SK-N-SH (cell line): ENCODE measurements at regions not wholly inside any gene's neighbourhood (a gene's known extent, or its start where the extent isn't known, plus 50 kb on each side); places are given as distances from the start of the nearest gene placed in this dataset.

ENCODE experiments used
- CTCF ChIA-PET: fragments of 300-600, 350-600 bp; formaldehyde crosslinking; extraction: SDS; loops from one replicate; lab custom pipeline; 2021; lab: Yijun Ruan, JAX
- POLR2A ChIA-PET: fragments of 350-600 bp; sonication (Branson Sonifier 250); formaldehyde crosslinking; extraction: SDS; loops from one replicate; lab custom pipeline; 2020; ENCODE audit warnings: antibody characterized with exemption, inconsistent platforms; lab: Yijun Ruan, JAX
- DNase-seq: peaks from one replicate; pipeline ENCODE4 v3.0.0; 2012
- H2AFZ ChIP-seq: fragments of 200-600 bp; sonication (generic); 2 replicates; pipeline ENCODE4 v1.8.1; 2016; ENCODE audit warnings: antibody characterized with exemption, mild to moderate bottlenecking, low read depth
- H3F3A ChIP-seq: fragments of 200-600 bp; sonication (generic); replicated peaks from 2 replicates; pipeline ENCODE3; 2016; ENCODE audit warnings: antibody characterized with exemption, mild to moderate bottlenecking; ENCODE audit not compliant: insufficient read depth
- H3K27ac ChIP-seq, 2 experiments: fragments of 200-500 bp in 1 of 2; fragments of 200-600 bp in 1 of 2; sonication (Bioruptor generic) in 1 of 2; sonication (generic), shearing (Covaris generic) in 1 of 2; 2 replicates each; pipeline versions ENCODE4 v1.5.1 to v1.6.1; 2014 to 2016; ENCODE audit warnings: low read depth in 2 of 2, inconsistent platforms in 1 of 2, low read length in 1 of 2, mild to moderate bottlenecking in 1 of 2, mixed read lengths in 1 of 2
- H3K27me3 ChIP-seq: fragments of 200-600 bp; sonication (generic), shearing (Covaris generic); 2 replicates; pipeline ENCODE4 v1.6.1; 2016; ENCODE audit warnings: mixed run types; ENCODE audit not compliant: insufficient read depth
- H3K36me3 ChIP-seq, 2 experiments: fragments of 200-500 bp in 1 of 2; fragments of 200-600 bp in 1 of 2; sonication (Bioruptor generic) in 1 of 2; sonication (generic) in 1 of 2; replicated peaks in 1 of 2; 2 replicates each; pipeline versions ENCODE3 to v1.5.1; 2014 to 2016; ENCODE audit warnings: low read length in 1 of 2, mild to moderate bottlenecking in 1 of 2; ENCODE audit not compliant: insufficient read depth in 2 of 2, control insufficient read depth in 1 of 2
- H3K4me1 ChIP-seq, 2 experiments: fragments of 200-500 bp in 1 of 2; fragments of 200-600 bp in 1 of 2; sonication (Bioruptor generic) in 1 of 2; sonication (generic), shearing (Covaris generic) in 1 of 2; 2 replicates each; pipeline versions ENCODE4 v1.5.1 to v1.6.1; 2014 to 2016; ENCODE audit warnings: low read depth in 1 of 2, low read length in 1 of 2, mixed run types in 1 of 2; ENCODE audit not compliant: insufficient read depth in 2 of 2, control insufficient read depth in 1 of 2
- H3K4me2 ChIP-seq: fragments of 200-600 bp; sonication (generic), shearing (Covaris generic); 2 replicates; pipeline ENCODE4 v1.6.1; 2017; ENCODE audit warnings: mixed run types
- H3K4me3 ChIP-seq, 2 experiments: fragments of 200-500 bp in 1 of 2; fragments of 200-600 bp in 1 of 2; sonication (Bioruptor generic) in 1 of 2; sonication (generic), shearing (Covaris generic) in 1 of 2; 2 replicates each; pipeline versions ENCODE4 v1.5.1 to v1.8.1; 2014 to 2016; ENCODE audit warnings: low read depth in 2 of 2, inconsistent platforms in 1 of 2, low read length in 1 of 2, mild to moderate bottlenecking in 1 of 2, mixed read lengths in 1 of 2, moderate library complexity in 1 of 2
- H3K79me2 ChIP-seq: fragments of 200-600 bp; sonication (generic); 2 replicates; pipeline ENCODE4 v1.8.1; 2017; ENCODE audit warnings: mild to moderate bottlenecking; ENCODE audit not compliant: insufficient read depth
- H3K9ac ChIP-seq: fragments of 200-600 bp; sonication (generic); 2 replicates; pipeline ENCODE4 v1.6.1; 2017; ENCODE audit warnings: mixed run types
- H3K9me2 ChIP-seq: fragments of 200-600 bp; sonication (generic); 2 replicates; pipeline ENCODE4 v1.6.1; 2017; ENCODE audit warnings: mixed run types
- H3K9me3 ChIP-seq: fragments of 200-600 bp; sonication (generic); 2 replicates; pipeline ENCODE4 v1.6.1; 2017; ENCODE audit warnings: mixed run types, mild to moderate bottlenecking, moderate library complexity
- H4K20me1 ChIP-seq: fragments of 200-600 bp; sonication (generic); 2 replicates; pipeline ENCODE4 v1.6.1; 2017; ENCODE audit warnings: mild to moderate bottlenecking, mixed run types; ENCODE audit not compliant: insufficient read depth
- GATA2 ChIP-seq: sonication (generic); formaldehyde crosslinking; IDR thresholded peaks from 2 replicates; pipeline ENCODE4 v1.5.0; 2020; ENCODE audit warnings: mild to moderate bottlenecking, missing genetic modification reagents
- IRF3 ChIP-seq: fragments of 150-350 bp; IDR thresholded peaks from 2 replicates; pipeline ENCODE4 v1.6.1; 2016; ENCODE audit warnings: mild to moderate bottlenecking, low read depth, low read length
- MEF2A ChIP-seq: IDR thresholded peaks from 2 replicates; pipeline ENCODE4 v1.4.0; 2012; ENCODE audit warnings: low read depth, borderline replicate concordance
- RAD21 ChIP-seq: IDR thresholded peaks from 2 replicates; pipeline ENCODE4 v1.6.1; 2012; ENCODE audit warnings: mild to moderate bottlenecking, low read length
- TCF12 ChIP-seq: IDR thresholded peaks from 2 replicates; pipeline ENCODE4 v1.4.0; 2012
- TEAD4 ChIP-seq: IDR thresholded peaks from 2 replicates; pipeline ENCODE4 v1.4.0; 2012; ENCODE audit warnings: mild to moderate bottlenecking, borderline replicate concordance; ENCODE audit not compliant: insufficient read depth
- YY1 ChIP-seq: IDR thresholded peaks from 2 replicates; pipeline ENCODE4 v1.4.0; 2012; ENCODE audit warnings: low read depth, mild to moderate bottlenecking
- WGBS: methylation state at CpG from one replicate; pipeline ENCODE4 v1.1.6; 2017; ENCODE audit warnings: low lambda C conversion rate; 5-methylcytosine and 5-hydroxymethylcytosine counted together
- TF ChIP-seq, protein P1 (sequence below): fragments of 200-600 bp; sonication (generic); IDR thresholded peaks from 2 replicates; pipeline ENCODE4 v1.6.1; 2017; ENCODE audit warnings: antibody characterized with exemption, mild to moderate bottlenecking, moderate library complexity
- TF ChIP-seq, protein P2 (sequence below): IDR thresholded peaks from 2 replicates; pipeline ENCODE4 v1.4.0; 2012; ENCODE audit warnings: low read depth, borderline replicate concordance
- TF ChIP-seq, protein P3 (sequence below): IDR thresholded peaks from 2 replicates; pipeline ENCODE4 v1.4.0; 2012; ENCODE audit warnings: low read depth
- TF ChIP-seq, protein P4 (sequence below): fragments of 150-350 bp; IDR thresholded peaks from 2 replicates; pipeline ENCODE4 v1.6.1; 2017; ENCODE audit warnings: antibody characterized with exemption, low read length, low read depth, borderline replicate concordance
- TF ChIP-seq, protein P5 (sequence below): IDR thresholded peaks from 2 replicates; pipeline ENCODE4 v1.6.1; 2012; ENCODE audit warnings: mild to moderate bottlenecking, low read depth, low read length, moderate library complexity

GRCh38 chr10:36148207-36148606, 506.1 kb upstream of the FZD8 start:
- 69% methylated on average over 1 of the region's 1 CpG for WGBS
- CTCF ChIA-PET = no interaction called here

More at GRCh38 chr10:36148207-36148606, 506.1 kb upstream of the FZD8 start:
- Histone ChIP-seq H3K9me3 (no peaks in the 10 kb centered on the region), H2AFZ (no peak overlapping the region), H3K79me2 (no peaks in the 10 kb centered on the region), H3K36me3 (peaks cover 0 to 5% of the 10 kb centered on the region in 2 experiments), H3K27me3 (no peaks in the 10 kb centered on the region), H3K27ac (no peak overlapping the region), H3K4me2 (no peak overlapping the region), H3K9ac (no peak overlapping the region), H4K20me1 (no peaks in the 10 kb centered on the region), H3K4me1 (no peaks in the 10 kb centered on the region; a peak in 1 of 4 replicates), H3F3A (no peaks in the 10 kb centered on the region), H3K9me2 (no peaks in the 10 kb centered on the region), H3K4me3 (no peak overlapping the region)
- no peak for DNase-seq
- POLR2A ChIA-PET = no interaction called here
- TF ChIP-seq MEF2A (no peak), YY1 (no peak), TEAD4 (no peak), TCF12 (no peak), RAD21 (no peak), IRF3 (no peak), GATA2 (CRISPR knock-in tag) (no peak)
- TF ChIP-seq, protein P1, sequence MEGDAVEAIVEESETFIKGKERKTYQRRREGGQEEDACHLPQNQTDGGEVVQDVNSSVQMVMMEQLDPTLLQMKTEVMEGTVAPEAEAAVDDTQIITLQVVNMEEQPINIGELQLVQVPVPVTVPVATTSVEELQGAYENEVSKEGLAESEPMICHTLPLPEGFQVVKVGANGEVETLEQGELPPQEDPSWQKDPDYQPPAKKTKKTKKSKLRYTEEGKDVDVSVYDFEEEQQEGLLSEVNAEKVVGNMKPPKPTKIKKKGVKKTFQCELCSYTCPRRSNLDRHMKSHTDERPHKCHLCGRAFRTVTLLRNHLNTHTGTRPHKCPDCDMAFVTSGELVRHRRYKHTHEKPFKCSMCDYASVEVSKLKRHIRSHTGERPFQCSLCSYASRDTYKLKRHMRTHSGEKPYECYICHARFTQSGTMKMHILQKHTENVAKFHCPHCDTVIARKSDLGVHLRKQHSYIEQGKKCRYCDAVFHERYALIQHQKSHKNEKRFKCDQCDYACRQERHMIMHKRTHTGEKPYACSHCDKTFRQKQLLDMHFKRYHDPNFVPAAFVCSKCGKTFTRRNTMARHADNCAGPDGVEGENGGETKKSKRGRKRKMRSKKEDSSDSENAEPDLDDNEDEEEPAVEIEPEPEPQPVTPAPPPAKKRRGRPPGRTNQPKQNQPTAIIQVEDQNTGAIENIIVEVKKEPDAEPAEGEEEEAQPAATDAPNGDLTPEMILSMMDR = no peak
- TF ChIP-seq, protein P2, sequence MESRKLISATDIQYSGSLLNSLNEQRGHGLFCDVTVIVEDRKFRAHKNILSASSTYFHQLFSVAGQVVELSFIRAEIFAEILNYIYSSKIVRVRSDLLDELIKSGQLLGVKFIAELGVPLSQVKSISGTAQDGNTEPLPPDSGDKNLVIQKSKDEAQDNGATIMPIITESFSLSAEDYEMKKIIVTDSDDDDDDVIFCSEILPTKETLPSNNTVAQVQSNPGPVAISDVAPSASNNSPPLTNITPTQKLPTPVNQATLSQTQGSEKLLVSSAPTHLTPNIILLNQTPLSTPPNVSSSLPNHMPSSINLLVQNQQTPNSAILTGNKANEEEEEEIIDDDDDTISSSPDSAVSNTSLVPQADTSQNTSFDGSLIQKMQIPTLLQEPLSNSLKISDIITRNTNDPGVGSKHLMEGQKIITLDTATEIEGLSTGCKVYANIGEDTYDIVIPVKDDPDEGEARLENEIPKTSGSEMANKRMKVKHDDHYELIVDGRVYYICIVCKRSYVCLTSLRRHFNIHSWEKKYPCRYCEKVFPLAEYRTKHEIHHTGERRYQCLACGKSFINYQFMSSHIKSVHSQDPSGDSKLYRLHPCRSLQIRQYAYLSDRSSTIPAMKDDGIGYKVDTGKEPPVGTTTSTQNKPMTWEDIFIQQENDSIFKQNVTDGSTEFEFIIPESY = no peak
- TF ChIP-seq, protein P3, sequence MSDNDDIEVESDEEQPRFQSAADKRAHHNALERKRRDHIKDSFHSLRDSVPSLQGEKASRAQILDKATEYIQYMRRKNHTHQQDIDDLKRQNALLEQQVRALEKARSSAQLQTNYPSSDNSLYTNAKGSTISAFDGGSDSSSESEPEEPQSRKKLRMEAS = no peak
- TF ChIP-seq, protein P4, sequence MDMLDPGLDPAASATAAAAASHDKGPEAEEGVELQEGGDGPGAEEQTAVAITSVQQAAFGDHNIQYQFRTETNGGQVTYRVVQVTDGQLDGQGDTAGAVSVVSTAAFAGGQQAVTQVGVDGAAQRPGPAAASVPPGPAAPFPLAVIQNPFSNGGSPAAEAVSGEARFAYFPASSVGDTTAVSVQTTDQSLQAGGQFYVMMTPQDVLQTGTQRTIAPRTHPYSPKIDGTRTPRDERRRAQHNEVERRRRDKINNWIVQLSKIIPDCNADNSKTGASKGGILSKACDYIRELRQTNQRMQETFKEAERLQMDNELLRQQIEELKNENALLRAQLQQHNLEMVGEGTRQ = no peak
- TF ChIP-seq, protein P5, sequence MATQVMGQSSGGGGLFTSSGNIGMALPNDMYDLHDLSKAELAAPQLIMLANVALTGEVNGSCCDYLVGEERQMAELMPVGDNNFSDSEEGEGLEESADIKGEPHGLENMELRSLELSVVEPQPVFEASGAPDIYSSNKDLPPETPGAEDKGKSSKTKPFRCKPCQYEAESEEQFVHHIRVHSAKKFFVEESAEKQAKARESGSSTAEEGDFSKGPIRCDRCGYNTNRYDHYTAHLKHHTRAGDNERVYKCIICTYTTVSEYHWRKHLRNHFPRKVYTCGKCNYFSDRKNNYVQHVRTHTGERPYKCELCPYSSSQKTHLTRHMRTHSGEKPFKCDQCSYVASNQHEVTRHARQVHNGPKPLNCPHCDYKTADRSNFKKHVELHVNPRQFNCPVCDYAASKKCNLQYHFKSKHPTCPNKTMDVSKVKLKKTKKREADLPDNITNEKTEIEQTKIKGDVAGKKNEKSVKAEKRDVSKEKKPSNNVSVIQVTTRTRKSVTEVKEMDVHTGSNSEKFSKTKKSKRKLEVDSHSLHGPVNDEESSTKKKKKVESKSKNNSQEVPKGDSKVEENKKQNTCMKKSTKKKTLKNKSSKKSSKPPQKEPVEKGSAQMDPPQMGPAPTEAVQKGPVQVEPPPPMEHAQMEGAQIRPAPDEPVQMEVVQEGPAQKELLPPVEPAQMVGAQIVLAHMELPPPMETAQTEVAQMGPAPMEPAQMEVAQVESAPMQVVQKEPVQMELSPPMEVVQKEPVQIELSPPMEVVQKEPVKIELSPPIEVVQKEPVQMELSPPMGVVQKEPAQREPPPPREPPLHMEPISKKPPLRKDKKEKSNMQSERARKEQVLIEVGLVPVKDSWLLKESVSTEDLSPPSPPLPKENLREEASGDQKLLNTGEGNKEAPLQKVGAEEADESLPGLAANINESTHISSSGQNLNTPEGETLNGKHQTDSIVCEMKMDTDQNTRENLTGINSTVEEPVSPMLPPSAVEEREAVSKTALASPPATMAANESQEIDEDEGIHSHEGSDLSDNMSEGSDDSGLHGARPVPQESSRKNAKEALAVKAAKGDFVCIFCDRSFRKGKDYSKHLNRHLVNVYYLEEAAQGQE = no peak
